GM12874 (cell line): ENCODE measurements at regions not wholly inside any gene's neighbourhood (a gene's known extent, or its start where the extent isn't known, plus 50 kb on each side); places are given as distances from the start of the nearest gene placed in this dataset.

Experiments used
- CTCF ChIP-seq: IDR thresholded peaks from 2 replicates; pipeline ENCODE4 v1.5.1; 2011; ENCODE audit warnings: low read depth, mild to moderate bottlenecking, control low read depth, low read length, moderate library complexity; ENCODE audit not compliant: insufficient read depth

DNA sequence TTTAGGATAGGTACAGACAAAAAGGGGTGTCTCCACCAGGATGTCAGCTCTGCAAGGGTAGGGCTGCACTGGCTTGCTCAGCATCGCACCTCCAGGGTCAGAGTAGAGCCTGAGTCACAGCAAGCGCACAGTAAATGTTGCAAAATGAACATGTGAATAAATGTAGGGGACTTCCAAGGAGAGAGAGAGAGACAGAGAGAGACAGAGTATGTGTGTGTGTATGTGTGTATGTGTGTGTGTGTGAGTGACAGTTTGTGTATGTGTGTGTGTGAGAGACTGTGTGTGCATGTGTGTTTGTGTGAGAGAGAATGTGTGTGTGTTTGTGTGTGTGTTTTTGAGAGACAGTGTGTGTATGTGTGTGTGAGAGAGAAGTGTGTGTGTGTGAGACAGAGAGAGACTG is 163.3 kb downstream of the RPS24 start:
- no peak for TF ChIP-seq CTCF

DNA sequence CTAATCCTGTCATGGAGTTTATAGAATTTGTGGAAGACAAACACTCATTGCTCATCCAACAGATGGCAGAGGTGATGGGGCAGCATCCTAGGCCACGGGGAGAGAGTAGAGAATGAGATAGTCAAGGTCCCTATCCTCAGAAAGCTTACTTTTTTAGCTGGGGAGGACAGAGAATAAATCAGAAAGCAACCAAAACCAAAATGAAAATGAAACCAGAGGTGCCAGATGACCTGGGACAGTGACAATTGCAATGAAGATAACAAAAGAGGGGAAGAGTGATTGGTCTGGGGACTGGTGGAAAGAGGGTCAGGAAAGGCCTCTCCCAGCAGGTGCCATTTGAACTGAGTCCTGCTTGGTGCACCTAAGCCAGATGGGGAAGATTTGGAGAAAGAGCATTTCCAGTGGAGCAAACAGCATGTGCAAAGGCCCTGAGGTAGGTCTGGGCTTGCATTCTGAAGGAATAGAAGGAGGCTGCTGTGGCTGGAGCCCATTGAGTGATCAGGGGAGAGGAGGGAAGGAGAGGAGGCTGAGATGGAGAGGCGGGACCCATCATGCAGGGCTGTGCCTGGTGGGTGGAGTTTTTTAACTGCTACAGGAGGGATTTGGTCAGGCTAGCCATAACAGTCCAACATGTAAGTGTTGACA is 164.1 kb downstream of the RPS24 start:
- TF ChIP-seq CTCF: no peak

- no peak for TF ChIP-seq CTCF
Observed at GRCh38 chr10:78199005-78199725, 165.5 kb downstream of the RPS24 start.

DNA sequence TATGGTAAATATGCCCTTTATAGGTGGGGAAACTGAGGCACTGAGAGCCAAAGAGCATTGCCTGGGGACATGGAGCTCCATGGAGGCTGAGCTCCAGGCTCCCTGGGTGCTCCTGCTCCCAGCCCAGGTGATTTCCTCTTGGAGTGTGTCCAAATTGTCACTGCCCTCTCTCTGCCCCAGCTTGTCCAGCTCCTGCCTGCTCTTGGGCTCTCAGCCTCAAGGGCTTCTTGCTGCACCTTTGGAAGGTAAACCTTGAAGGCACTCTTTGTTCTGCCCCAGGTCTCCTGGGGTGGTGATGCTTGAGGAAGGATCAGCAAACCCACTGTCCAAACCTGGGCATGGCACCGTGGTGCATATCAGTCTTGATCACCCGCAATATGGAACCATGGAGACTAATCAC is 166.1 kb downstream of the RPS24 start:
- no peak for TF ChIP-seq CTCF

- TF ChIP-seq CTCF: no peak
Observed at GRCh38 chr10:78200686-78201085, 167.0 kb downstream of the RPS24 start.

DNA sequence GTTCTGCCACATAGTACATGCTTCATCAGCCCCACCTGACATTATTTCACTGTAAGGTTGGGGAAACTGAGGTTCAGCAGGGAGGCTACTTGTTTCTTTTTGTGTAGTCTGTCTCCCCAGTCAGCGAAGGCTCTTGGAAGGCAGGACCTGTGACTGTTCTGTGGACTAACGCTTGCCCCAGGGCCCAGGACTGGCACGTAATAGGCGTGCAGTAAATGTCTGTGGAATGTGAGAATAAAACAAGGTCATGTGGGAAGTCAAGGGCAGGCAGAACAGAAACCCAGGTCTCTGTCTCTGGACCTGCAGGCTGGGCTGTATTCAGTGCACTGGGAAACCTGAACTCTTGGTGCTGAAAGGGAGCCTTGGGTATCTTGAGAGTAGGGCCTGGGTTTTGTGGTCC is 168.7 kb downstream of the RPS24 start:
- no peak for TF ChIP-seq CTCF

DNA sequence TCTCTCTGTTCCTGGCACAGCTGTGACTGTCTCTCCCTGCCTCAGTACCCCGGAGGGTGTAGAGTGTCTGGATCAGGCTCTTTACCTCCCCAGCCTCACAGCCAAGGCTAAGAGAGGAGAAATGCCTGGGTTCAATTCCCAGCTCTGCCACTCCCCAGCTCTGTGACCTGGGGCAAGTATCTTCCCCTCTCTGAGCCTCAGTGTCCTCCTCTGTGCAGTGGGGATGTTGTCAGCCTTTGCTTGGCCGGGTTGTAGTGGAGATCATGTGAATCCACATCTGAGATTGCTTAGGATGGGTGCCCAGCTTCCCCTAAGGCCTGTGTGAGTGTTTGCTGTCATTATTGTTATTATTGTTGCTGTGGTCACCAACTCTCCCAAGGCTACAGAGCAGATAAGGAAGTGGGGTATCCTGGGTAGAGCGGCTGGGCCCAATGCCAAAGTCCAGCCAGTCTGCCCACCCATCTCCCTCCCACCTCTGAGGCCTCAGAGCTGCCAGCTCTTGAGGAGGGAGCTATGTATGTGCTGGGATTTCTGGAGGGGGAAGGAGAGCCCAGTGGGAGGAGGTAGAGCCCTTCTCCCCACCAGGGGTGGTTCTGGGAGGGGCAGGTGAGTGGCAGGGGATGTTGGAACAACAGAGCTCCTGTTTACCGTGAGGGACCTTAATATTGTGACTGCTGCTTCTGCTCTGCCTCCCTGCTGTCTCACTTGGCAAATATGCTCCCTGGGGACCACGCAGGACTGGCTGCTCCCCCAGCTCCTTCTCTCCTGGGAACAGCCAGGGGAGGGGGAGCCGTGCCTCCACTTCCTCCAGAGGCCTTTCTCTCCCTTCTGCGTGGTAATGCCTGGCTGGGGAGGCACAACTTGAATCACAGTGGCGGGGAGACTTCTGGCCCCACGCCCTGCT is 170.5 kb downstream of the RPS24 start:
- TF ChIP-seq CTCF: no peak
